Lower leg skin (tissue), 4 donors: ENCODE measurements at regions not wholly inside any gene's neighbourhood (a gene's known extent, or its start where the extent isn't known, plus 50 kb on each side); places are given as distances from the start of the nearest gene placed in this dataset.

Experiments
- DNase-seq, 2 donors: peaks; one replicate each; pipeline ENCODE4 v3.0.0-alpha.2; 2019; ENCODE audit warnings: low spot score in 2 of 2
- H3K4me3 ChIP-seq: fragments of 200-600 bp; sonication (generic); 2 replicates; pipeline ENCODE4 v1.5.1; 2017; ENCODE audit warnings: mild to moderate bottlenecking, low read depth; ENCODE audit not compliant: poor library complexity, severe bottlenecking
- POLR2A ChIP-seq, 2 donors: fragments of 450-650 bp; IDR thresholded peaks; one replicate each; pipeline ENCODE4 v1.6.1; 2016 to 2017; ENCODE audit warnings: antibody characterized with exemption in 2 of 2, mild to moderate bottlenecking in 1 of 2, moderate library complexity in 1 of 2
- WGBS, 2 donors: methylation state at CpG; one replicate each; pipeline ENCODE4 v1.1.5; 2018; 5-methylcytosine and 5-hydroxymethylcytosine counted together
- intact Hi-C: fragments of 100-400 bp; cut with DNase I; formaldehyde crosslinking; loops from one replicate; pipeline ENCODE4 v1.15.0; 2023; ENCODE audit warnings: low total_unique reads
- TF ChIP-seq, protein P1 (sequence below), 3 donors: fragments of 450-650 bp; IDR thresholded peaks; one replicate each; pipeline ENCODE4 v1.5.1; 2016; ENCODE audit warnings: antibody characterized with exemption in 3 of 3, mild to moderate bottlenecking in 3 of 3, moderate library complexity in 2 of 3

DNA sequence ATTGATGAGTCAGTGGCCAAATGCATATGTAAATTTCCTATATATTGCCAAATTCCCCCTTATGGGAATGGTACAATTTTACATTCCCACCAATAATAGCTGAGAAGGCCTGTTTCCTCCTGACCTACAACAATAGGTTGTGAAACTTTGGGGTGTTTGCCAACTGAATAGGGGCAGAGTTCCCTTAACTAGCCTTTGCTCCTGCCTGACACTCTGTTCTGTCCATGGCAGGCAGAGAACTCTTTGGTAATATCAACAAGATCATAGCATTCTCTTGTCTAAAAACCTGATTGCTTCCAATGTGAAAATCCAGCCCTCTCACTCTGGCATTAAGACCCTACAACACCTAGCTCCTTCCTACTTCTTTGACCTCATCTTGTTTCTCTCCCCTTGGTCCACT, 149.7 kb downstream of the HAPSTR1 start:
- TF ChIP-seq POLR2A (IDR thresholded peaks at IDR 0.05), result no peak
- TF ChIP-seq, protein P1, sequence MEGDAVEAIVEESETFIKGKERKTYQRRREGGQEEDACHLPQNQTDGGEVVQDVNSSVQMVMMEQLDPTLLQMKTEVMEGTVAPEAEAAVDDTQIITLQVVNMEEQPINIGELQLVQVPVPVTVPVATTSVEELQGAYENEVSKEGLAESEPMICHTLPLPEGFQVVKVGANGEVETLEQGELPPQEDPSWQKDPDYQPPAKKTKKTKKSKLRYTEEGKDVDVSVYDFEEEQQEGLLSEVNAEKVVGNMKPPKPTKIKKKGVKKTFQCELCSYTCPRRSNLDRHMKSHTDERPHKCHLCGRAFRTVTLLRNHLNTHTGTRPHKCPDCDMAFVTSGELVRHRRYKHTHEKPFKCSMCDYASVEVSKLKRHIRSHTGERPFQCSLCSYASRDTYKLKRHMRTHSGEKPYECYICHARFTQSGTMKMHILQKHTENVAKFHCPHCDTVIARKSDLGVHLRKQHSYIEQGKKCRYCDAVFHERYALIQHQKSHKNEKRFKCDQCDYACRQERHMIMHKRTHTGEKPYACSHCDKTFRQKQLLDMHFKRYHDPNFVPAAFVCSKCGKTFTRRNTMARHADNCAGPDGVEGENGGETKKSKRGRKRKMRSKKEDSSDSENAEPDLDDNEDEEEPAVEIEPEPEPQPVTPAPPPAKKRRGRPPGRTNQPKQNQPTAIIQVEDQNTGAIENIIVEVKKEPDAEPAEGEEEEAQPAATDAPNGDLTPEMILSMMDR (IDR thresholded peaks at IDR 0.05), result no peak
- DNase-seq, result no peak
- intact Hi-C loops, result no loop called here

DNA sequence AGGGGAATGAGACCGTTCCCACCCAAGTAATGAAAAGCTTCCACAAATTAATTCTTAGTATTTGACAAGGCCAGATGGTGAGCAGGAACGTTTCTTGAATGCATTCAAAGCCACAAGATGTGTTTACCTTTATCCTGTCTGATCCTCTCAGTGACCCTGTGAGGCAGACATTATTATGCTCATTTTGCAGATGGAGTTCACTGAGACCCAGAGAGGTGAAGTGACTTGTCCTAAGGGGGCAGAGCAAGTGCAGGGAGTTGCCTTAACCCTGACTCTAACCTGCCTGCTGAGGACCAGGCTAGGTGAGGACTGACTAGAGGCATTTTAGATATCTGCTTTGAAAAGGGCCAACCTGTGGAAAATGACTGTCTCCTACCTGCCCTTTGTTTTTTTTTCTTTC, 156.7 kb downstream of the HAPSTR1 start:
- no peak overlapping the region for H3K4me3 ChIP-seq
- intact Hi-C loops, result no loop called here
- no peak for DNase-seq
- no peak for TF ChIP-seq POLR2A (IDR thresholded peaks at IDR 0.05)
- TF ChIP-seq, protein P1 (IDR thresholded peaks at IDR 0.05), result no peak
- WGBS, 2 donors, result 23 to 37% methylated on average over 2 of the region's 2 CpGs

More for the DNA sequence above, 149.7 kb downstream of the HAPSTR1 start:
- no peak overlapping the region for H3K4me3 ChIP-seq

DNA sequence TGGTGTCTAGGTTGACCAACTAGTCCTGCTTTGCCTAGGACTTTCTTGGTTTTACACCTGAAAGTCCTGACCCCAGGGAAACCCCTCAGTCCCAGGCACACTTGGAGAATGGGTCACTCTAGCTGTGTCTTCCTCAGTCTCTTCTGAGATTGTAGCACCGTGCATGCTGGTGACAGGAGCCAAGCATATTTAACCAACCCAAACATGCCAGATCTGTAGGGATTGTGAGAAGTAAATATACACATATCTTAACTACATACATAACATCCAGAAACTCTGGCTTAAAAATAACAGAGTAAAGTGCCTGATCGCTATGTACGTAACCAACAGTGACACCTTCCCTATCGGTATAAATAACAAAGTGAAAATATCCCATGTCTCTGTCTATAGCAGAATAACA, 158.1 kb downstream of the HAPSTR1 start:
- intact Hi-C loops, result no loop called here
- TF ChIP-seq, protein P1 (IDR thresholded peaks at IDR 0.05), result no peak
- no peak for TF ChIP-seq POLR2A (IDR thresholded peaks at IDR 0.05)
- H3K4me3 ChIP-seq, result no peak overlapping the region
- WGBS, 2 donors, result 91 to 95% methylated on average over 4 of the region's 4 CpGs
- DNase-seq, result no peak

DNA sequence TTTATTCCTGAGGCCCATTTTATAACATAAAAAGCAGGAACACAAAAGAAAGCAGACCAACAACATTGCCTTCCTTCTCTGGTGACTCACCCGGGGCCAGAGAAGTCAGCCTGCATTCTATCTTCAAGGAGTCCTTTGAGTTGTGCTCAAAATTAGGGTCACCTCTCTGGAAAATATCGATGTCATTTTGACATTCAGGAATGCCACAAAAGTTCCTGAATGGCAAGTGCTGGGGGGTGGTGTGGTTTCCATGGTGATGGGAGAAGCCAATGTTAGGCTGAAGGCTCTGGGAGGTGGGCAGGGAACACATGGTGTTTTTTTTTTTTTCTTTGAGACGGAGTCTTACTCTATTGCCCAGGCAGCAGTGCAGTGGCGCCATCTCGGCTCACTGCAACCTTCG, 159.6 kb downstream of the HAPSTR1 start:
- TF ChIP-seq, protein P1 (IDR thresholded peaks at IDR 0.05), result no peak
- no peak for TF ChIP-seq POLR2A (IDR thresholded peaks at IDR 0.05)
- WGBS, 2 donors, result 82% methylated on average over 6 of the region's 6 CpGs
- H3K4me3 ChIP-seq, result no peak overlapping the region
- DNase-seq, result no peak
- intact Hi-C loops, result no loop called here

DNA sequence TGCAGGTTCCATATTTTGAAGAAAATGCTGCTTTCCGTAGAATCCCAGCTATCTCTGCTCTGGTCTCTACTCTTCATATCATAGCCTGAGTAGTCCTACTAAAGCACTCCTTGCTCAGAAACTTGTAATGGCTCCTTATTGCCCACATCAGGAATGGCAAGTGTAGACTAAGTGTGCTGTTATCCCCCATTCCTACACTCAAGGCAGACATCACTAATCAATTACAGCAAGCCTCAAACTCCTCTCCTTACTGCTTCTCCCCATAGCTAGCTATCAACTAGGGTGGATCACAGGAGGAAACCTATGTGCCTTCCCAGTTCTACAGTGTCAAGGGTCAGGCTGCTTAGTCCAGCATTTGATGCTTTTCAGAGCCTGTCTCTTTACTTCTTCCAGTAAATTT, 163.4 kb downstream of the HAPSTR1 start:
- H3K4me3 ChIP-seq, result no peak overlapping the region
- 0 to 100% methylated on average over 1 of the region's 1 CpG for WGBS, 2 donors
- no peak for DNase-seq
- TF ChIP-seq POLR2A (IDR thresholded peaks at IDR 0.05), result no peak
- TF ChIP-seq, protein P1 (IDR thresholded peaks at IDR 0.05), result no peak
- intact Hi-C loops, result no loop called here

DNA sequence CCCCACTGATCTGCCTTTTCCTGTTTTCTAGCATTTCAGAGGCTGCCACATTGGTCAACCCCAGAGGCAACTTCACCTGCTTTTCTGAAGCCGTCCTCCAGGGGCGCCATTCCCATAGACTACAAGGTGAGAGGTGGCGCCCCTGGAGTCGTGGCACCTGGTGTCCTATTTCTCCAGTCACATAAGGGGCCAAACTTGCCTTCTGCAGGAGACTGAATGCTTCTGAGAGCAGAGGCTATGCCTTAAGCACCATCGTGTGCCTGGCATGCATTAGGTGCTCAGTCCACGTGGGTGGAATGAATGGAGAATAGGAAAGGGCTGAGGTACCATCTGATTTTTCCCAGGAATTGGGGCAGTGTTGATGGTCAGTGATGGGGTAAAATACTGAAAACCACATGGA, 164.8 kb downstream of the HAPSTR1 start:
- 26 to 29% methylated on average over 6 of the region's 6 CpGs for WGBS, 2 donors
- no peak for DNase-seq
- intact Hi-C loops, result no loop called here

More for the DNA sequence above, 164.8 kb downstream of the HAPSTR1 start:
- no peak overlapping the region for H3K4me3 ChIP-seq
- TF ChIP-seq POLR2A (IDR thresholded peaks at IDR 0.05), result no peak
- TF ChIP-seq, protein P1 (IDR thresholded peaks at IDR 0.05), result no peak
